ENCODE measurements at regions not wholly inside any gene's neighbourhood (a gene's known extent, or its start where the extent isn't known, plus 50 kb on each side); places are given as distances from the start of the nearest gene placed in this dataset.
"Not testable (repeated sequence)": the region's sequence is repeated elsewhere in the genome, so short reads cannot be mapped to it uniquely, and the experiment has no call there.

DNA sequence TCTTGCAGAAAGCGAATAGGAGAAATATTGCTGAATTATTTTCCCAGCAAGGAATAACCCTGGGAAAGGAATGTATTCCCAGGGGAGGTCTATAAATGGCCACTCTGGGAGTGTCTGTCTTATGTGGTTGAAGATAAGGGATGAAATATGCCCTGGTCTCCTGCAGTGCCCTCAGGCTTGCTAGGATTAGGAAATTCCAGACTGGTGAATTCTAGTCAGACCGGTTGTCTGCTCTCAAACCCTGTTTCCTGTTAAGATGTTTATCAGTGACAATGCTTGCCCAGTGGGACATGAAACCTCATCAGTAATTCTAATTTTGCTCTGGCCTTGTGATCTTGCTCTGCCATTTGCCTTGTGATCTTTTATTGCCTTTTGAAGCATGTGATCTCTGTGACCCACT is 148.2 kb upstream of the CHODL start:
- TF ChIP-seq, protein P1, sequence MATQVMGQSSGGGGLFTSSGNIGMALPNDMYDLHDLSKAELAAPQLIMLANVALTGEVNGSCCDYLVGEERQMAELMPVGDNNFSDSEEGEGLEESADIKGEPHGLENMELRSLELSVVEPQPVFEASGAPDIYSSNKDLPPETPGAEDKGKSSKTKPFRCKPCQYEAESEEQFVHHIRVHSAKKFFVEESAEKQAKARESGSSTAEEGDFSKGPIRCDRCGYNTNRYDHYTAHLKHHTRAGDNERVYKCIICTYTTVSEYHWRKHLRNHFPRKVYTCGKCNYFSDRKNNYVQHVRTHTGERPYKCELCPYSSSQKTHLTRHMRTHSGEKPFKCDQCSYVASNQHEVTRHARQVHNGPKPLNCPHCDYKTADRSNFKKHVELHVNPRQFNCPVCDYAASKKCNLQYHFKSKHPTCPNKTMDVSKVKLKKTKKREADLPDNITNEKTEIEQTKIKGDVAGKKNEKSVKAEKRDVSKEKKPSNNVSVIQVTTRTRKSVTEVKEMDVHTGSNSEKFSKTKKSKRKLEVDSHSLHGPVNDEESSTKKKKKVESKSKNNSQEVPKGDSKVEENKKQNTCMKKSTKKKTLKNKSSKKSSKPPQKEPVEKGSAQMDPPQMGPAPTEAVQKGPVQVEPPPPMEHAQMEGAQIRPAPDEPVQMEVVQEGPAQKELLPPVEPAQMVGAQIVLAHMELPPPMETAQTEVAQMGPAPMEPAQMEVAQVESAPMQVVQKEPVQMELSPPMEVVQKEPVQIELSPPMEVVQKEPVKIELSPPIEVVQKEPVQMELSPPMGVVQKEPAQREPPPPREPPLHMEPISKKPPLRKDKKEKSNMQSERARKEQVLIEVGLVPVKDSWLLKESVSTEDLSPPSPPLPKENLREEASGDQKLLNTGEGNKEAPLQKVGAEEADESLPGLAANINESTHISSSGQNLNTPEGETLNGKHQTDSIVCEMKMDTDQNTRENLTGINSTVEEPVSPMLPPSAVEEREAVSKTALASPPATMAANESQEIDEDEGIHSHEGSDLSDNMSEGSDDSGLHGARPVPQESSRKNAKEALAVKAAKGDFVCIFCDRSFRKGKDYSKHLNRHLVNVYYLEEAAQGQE (IDR thresholded peaks at IDR 0.05; ENCODE audit: borderline replicate concordance in 1 of 2, low read depth in 1 of 2, low read length in 2 of 2), result not testable (repeated sequence)
- not testable (repeated sequence) for TF ChIP-seq CBFB (CRISPR knock-in tag; IDR thresholded peaks at IDR 0.05)

Data from HepG2 (cell line).